NB4 (cell line): ENCODE measurements at regions not wholly inside any gene's neighbourhood (a gene's known extent, or its start where the extent isn't known, plus 50 kb on each side); places are given as distances from the start of the nearest gene placed in this dataset.

ENCODE experiments used
- DNase-seq: peaks from one replicate; pipeline ENCODE4 v3.0.0; 2010; ENCODE audit warnings: low read depth
- H3K4me3 ChIP-seq: one replicate; pipeline ENCODE4 v1.5.1; 2011; ENCODE audit warnings: mild to moderate bottlenecking, low read depth, low read length, moderate library complexity
- CTCF ChIP-seq: IDR thresholded peaks from one replicate; pipeline ENCODE4 v1.5.1; 2012; ENCODE audit warnings: low read depth, low read length
- MAX ChIP-seq: IDR thresholded peaks from 2 replicates; pipeline ENCODE4 v1.6.1; 2011; ENCODE audit warnings: low read depth, low read length
- MYC ChIP-seq: IDR thresholded peaks from 2 replicates; pipeline ENCODE4 v1.6.1; 2011; ENCODE audit warnings: low read depth, low read length
- POLR2A ChIP-seq: IDR thresholded peaks from 2 replicates; pipeline ENCODE4 v1.6.1; 2011; ENCODE audit warnings: mild to moderate bottlenecking; ENCODE audit not compliant: insufficient read length; ENCODE audit errors: extremely low read depth

GRCh38 chr18:53603276-53603675, 621.2 kb downstream of the MBD2 start:
- no peak overlapping the region for H3K4me3 ChIP-seq
- TF ChIP-seq MAX (no peak), MYC (no peak), POLR2A (no peak), CTCF (no peak)
- no peak for DNase-seq

GRCh38 chr18:53601344-53601743, 623.1 kb downstream of the MBD2 start:
- DNase-seq = no peak
- H3K4me3 ChIP-seq = no peak overlapping the region
- TF ChIP-seq MAX (no peak), POLR2A (no peak), CTCF (no peak), MYC (no peak)

- no peak for TF ChIP-seq MYC
- no peak for TF ChIP-seq MAX
- TF ChIP-seq CTCF = no peak
- no peak for TF ChIP-seq POLR2A
- no peak overlapping the region for H3K4me3 ChIP-seq
- DNase-seq = no peak
Measured at GRCh38 chr18:53586923-53587322, 637.5 kb downstream of the MBD2 start.
